ENCODE measurements at regions not wholly inside any gene's neighbourhood (a gene's known extent, or its start where the extent isn't known, plus 50 kb on each side); places are given as distances from the start of the nearest gene placed in this dataset.

DNA sequence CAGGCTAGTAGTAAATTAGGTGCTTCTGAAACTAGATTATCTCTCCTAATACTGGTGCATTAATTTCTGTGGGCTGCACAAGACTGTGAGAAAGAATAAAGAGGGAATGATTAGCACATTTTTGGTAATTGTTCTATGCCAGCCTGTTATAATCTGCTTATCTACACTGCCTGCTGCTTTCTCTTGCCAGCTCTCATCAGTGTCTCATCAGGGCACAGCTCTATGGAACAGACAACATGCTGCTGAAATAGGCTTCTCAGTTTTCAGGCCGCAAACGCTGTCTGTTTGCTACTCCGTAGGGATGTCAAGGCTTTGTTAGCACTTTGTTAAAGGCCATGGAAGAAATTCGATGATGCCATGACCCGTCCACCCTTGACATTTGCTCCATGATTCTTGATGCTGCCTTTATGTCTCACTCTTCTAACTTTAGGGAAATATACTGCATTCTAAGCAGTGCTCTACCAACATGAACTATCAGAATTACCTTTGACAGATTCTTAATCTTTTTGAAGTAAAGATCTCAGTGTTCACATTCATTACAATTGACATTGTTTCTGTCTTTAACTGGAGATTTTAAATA, 84.0 kb upstream of the PRR20A start:
- no peak for TF ChIP-seq EZH2 (IDR thresholded peaks at IDR 0.05)
- no peak for TF ChIP-seq POLR2AphosphoS5 (IDR thresholded peaks at IDR 0.05; ENCODE audit: borderline replicate concordance, low read depth, low read length)
- TF ChIP-seq FOXP2 (optimal IDR thresholded peaks at IDR 0.05; ENCODE audit: control extremely low read depth, extremely low read length, insufficient read depth): no peak
